HG03039 (cell line): ENCODE measurements at regions not wholly inside any gene's neighbourhood (a gene's known extent, or its start where the extent isn't known, plus 50 kb on each side); places are given as distances from the start of the nearest gene placed in this dataset.
"Not testable (repeated sequence)": the region's sequence is repeated elsewhere in the genome, so short reads cannot be mapped to it uniquely, and the experiment has no call there.

Experiments used
- ATAC-seq: cut with Tn5 transposase; IDR thresholded peaks from one replicate; pipeline ENCODE4 v1.9.1; 2021; ENCODE audit warnings: mild to moderate bottlenecking, moderate library complexity; ENCODE audit not compliant: unreplicated experiment

GRCh38 chr5:63011158-63011557 is 432.5 kb downstream of the LRRC70 start:
- no peak for ATAC-seq

- no peak for ATAC-seq
Observed at GRCh38 chr5:63008195-63008594, 429.6 kb downstream of the LRRC70 start.

GRCh38 chr5:62994842-62995241 is 416.2 kb downstream of the LRRC70 start:
- ATAC-seq, result not testable (repeated sequence)

- no peak for ATAC-seq
Observed at GRCh38 chr5:62985749-62986148, 407.1 kb downstream of the LRRC70 start.

- ATAC-seq, result no peak
Observed at GRCh38 chr5:62982348-62982747, 403.7 kb downstream of the LRRC70 start.

GRCh38 chr5:62980884-62981283 is 402.3 kb downstream of the LRRC70 start:
- no peak for ATAC-seq

- no peak for ATAC-seq
Observed at GRCh38 chr5:62979472-62979871, 400.9 kb downstream of the LRRC70 start.

- ATAC-seq, result no peak
Observed at GRCh38 chr5:62977661-62978060, 399.0 kb downstream of the LRRC70 start.

- ATAC-seq, result no peak
Observed at GRCh38 chr5:62974623-62975022, 396.0 kb downstream of the LRRC70 start.

- no peak for ATAC-seq
Observed at GRCh38 chr5:62969409-62970120, 390.9 kb downstream of the LRRC70 start.

- ATAC-seq, result no peak
Observed at GRCh38 chr5:62964428-62964827, 385.8 kb downstream of the LRRC70 start.

GRCh38 chr5:62960781-62961180 is 382.2 kb downstream of the LRRC70 start:
- ATAC-seq, result no peak

GRCh38 chr5:62956597-62956996 is 378.0 kb downstream of the LRRC70 start:
- ATAC-seq, result no peak

GRCh38 chr5:62954578-62954977 is 376.0 kb downstream of the LRRC70 start:
- no peak for ATAC-seq

GRCh38 chr5:62948301-62948700 is 369.7 kb downstream of the LRRC70 start:
- no peak for ATAC-seq

GRCh38 chr5:62942384-62942783 is 363.8 kb downstream of the LRRC70 start:
- ATAC-seq, result no peak

- no peak for ATAC-seq
Observed at GRCh38 chr5:62938927-62939326, 360.3 kb downstream of the LRRC70 start.

- ATAC-seq, result no peak
Observed at GRCh38 chr5:62937661-62938558, 359.3 kb downstream of the LRRC70 start.

- no peak for ATAC-seq
Observed at GRCh38 chr5:62935660-62936059, 357.0 kb downstream of the LRRC70 start.

- no peak for ATAC-seq
Observed at GRCh38 chr5:62934319-62934718, 355.7 kb downstream of the LRRC70 start.

- no peak for ATAC-seq
Observed at GRCh38 chr5:62933261-62933660, 354.6 kb downstream of the LRRC70 start.
